Caco-2 (cell line): ENCODE measurements at regions not wholly inside any gene's neighbourhood (a gene's known extent, or its start where the extent isn't known, plus 50 kb on each side); places are given as distances from the start of the nearest gene placed in this dataset.

Experiments used
- BruUV-seq: library from RNA; stranded (reverse); fragments of 400-500 nt; replicated peaks from 2 replicates; lab custom pipeline; 2021; lab: Mats Ljungman, UMichigan
- CTCF ChIA-PET: fragments of 300-600 bp; sonication (Branson Sonifier 250); formaldehyde crosslinking; loops from one replicate; lab custom pipeline; 2022; ENCODE audit warnings: antibody characterized with exemption; lab: Charles Lee
- POLR2A ChIA-PET: fragments of 300-600 bp; sonication (Branson Sonifier 250); formaldehyde crosslinking; loops from one replicate; lab custom pipeline; 2022; ENCODE audit warnings: antibody characterized with exemption; lab: Charles Lee
- DNase-seq, 2 experiments: peaks; one replicate each; pipeline versions ENCODE4 v3.0.0 to v3.0.0-alpha.2; 2020 to 2022
- H3K27me3 ChIP-seq: replicated peaks from 2 replicates; pipeline ENCODE4 v1.6.0; 2011; ENCODE audit warnings: low read length; ENCODE audit not compliant: control insufficient read depth, insufficient read depth
- H3K36me3 ChIP-seq: 2 replicates; pipeline ENCODE4 v1.5.1; 2011; ENCODE audit warnings: low read length; ENCODE audit not compliant: control insufficient read depth, insufficient read depth
- H3K4me1 ChIP-seq: fragments of 250-450 bp; sonication (Bioruptor Pico); 2 replicates; pipeline ENCODE4 v1.5.1; 2020; ENCODE audit warnings: mild to moderate bottlenecking
- H3K4me3 ChIP-seq: 2 replicates; pipeline ENCODE4 v1.5.1; 2011; ENCODE audit warnings: low read depth, mild to moderate bottlenecking, control low read depth, low read length
- H3K9me3 ChIP-seq: fragments of 250-450 bp; sonication (Bioruptor Pico); 2 replicates; pipeline ENCODE4 v1.5.1; 2020; ENCODE audit warnings: mild to moderate bottlenecking, moderate library complexity
- H3K27ac Mint-ChIP-seq: one replicate; pipeline ENCODE4 v1.8.0; 2022; ENCODE audit warnings: mixed read lengths; ENCODE audit not compliant: unreplicated experiment
- H3K27me3 Mint-ChIP-seq: one replicate; pipeline ENCODE4 v1.8.0; 2022; ENCODE audit warnings: mixed read lengths; ENCODE audit not compliant: insufficient read depth, unreplicated experiment
- H3K36me3 Mint-ChIP-seq: one replicate; pipeline ENCODE4 v1.8.0; 2022; ENCODE audit warnings: mild to moderate bottlenecking, mixed read lengths; ENCODE audit not compliant: insufficient read depth, unreplicated experiment
- H3K4me1 Mint-ChIP-seq: one replicate; pipeline ENCODE4 v1.8.0; 2022; ENCODE audit warnings: low read depth, mixed read lengths; ENCODE audit not compliant: unreplicated experiment
- H3K4me3 Mint-ChIP-seq: one replicate; pipeline ENCODE4 v1.8.0; 2022; ENCODE audit warnings: mild to moderate bottlenecking, moderate library complexity, mixed read lengths; ENCODE audit not compliant: unreplicated experiment
- H3K9me3 Mint-ChIP-seq: one replicate; pipeline ENCODE4 v1.8.0; 2022; ENCODE audit warnings: mixed read lengths; ENCODE audit not compliant: unreplicated experiment
- CTCF ChIP-seq, 2 experiments: fragments of 200-600 bp in 1 of 2; IDR thresholded peaks; 1 replicate in 1 of 2; 2 replicates in 1 of 2; pipeline versions ENCODE4 v1.5.1 to v1.8.0; 2011 to 2022; ENCODE audit warnings: antibody characterized with exemption in 1 of 2, control low read depth in 1 of 2, inconsistent platforms in 1 of 2, low read depth in 1 of 2, low read length in 1 of 2, mild to moderate bottlenecking in 1 of 2, moderate library complexity in 1 of 2; ENCODE audit not compliant: insufficient read depth in 1 of 2, severe bottlenecking in 1 of 2, unreplicated experiment in 1 of 2
- intact Hi-C: fragments of 100-400 bp; cut with micrococcal nuclease; formaldehyde crosslinking; loops from one replicate; pipeline ENCODE4 v1.10.0; 2022; ENCODE audit not compliant: unreplicated experiment

GRCh38 chr5:32953694-32954093 lies 242.6 kb downstream of the NPR3 start:
- TF ChIP-seq CTCF (IDR thresholded peaks at IDR 0.05; ENCODE audit: insufficient read depth in 1 of 2, low read depth in 1 of 2, low read length in 1 of 2, severe bottlenecking in 1 of 2, unreplicated experiment in 1 of 2), result no peak
- Histone ChIP-seq H3K4me3 (no peak overlapping the region), H3K4me1 (no peaks in the 10 kb centered on the region), H3K9me3 (no peaks in the 10 kb centered on the region), H3K36me3 (no peaks in the 10 kb centered on the region), H3K27me3 (no peaks in the 10 kb centered on the region)
- Mint-ChIP-seq H3K4me3 (no peak overlapping the region), H3K27me3 (peaks cover 8% of the 10 kb centered on the region), H3K27ac (no peak overlapping the region), H3K9me3 (no peaks in the 10 kb centered on the region), H3K4me1 (no peaks in the 10 kb centered on the region), H3K36me3 (no peaks in the 10 kb centered on the region)
- ChIA-PET CTCF (no interaction called here), POLR2A (no interaction called here)
- intact Hi-C loops, result no loop called here
- no peak for DNase-seq
- BruUV-seq, result no TSS peak

GRCh38 chr5:32955814-32956213 lies 244.7 kb downstream of the NPR3 start:
- Mint-ChIP-seq H3K4me3 (no peak overlapping the region), H3K36me3 (no peaks in the 10 kb centered on the region), H3K27ac (no peak overlapping the region), H3K4me1 (no peaks in the 10 kb centered on the region), H3K9me3 (no peaks in the 10 kb centered on the region), H3K27me3 (peaks cover 6% of the 10 kb centered on the region)
- BruUV-seq, result no TSS peak
- ChIA-PET CTCF (no interaction called here), POLR2A (no interaction called here)
- no peaks in the 10 kb centered on the region for H3K4me1 ChIP-seq
- no peaks in the 10 kb centered on the region for H3K9me3 ChIP-seq
- H3K4me3 ChIP-seq, result no peak overlapping the region
- DNase-seq, result no peak
- intact Hi-C loops, result no loop called here
- no peaks in the 10 kb centered on the region for H3K27me3 ChIP-seq
- no peaks in the 10 kb centered on the region for H3K36me3 ChIP-seq
- no peak for TF ChIP-seq CTCF (IDR thresholded peaks at IDR 0.05; ENCODE audit: insufficient read depth in 1 of 2, low read depth in 1 of 2, low read length in 1 of 2, severe bottlenecking in 1 of 2, unreplicated experiment in 1 of 2)

- H3K9me3 Mint-ChIP-seq, result no peaks in the 10 kb centered on the region
- Histone ChIP-seq H3K36me3 (no peaks in the 10 kb centered on the region), H3K27me3 (no peaks in the 10 kb centered on the region), H3K9me3 (no peaks in the 10 kb centered on the region), H3K4me1 (no peaks in the 10 kb centered on the region), H3K4me3 (no peak overlapping the region)
- intact Hi-C loops, result no loop called here
- no TSS peak for BruUV-seq
- H3K27me3 Mint-ChIP-seq, result peaks cover 3% of the 10 kb centered on the region
- TF ChIP-seq CTCF (IDR thresholded peaks at IDR 0.05; ENCODE audit: insufficient read depth in 1 of 2, low read depth in 1 of 2, low read length in 1 of 2, severe bottlenecking in 1 of 2, unreplicated experiment in 1 of 2), result no peak
- no peaks in the 10 kb centered on the region for H3K36me3 Mint-ChIP-seq
- H3K27ac Mint-ChIP-seq, result no peak overlapping the region
- H3K4me1 Mint-ChIP-seq, result no peaks in the 10 kb centered on the region
- CTCF ChIA-PET, result no interaction called here
- DNase-seq, result no peak
- H3K4me3 Mint-ChIP-seq, result no peak overlapping the region
- POLR2A ChIA-PET, result no interaction called here
Measured at GRCh38 chr5:32960340-32961058, 249.4 kb downstream of the NPR3 start.
